Right atrium auricular region (tissue), 2 donors: ENCODE measurements at regions not wholly inside any gene's neighbourhood (a gene's known extent, or its start where the extent isn't known, plus 50 kb on each side); places are given as distances from the start of the nearest gene placed in this dataset.

Experiments
- DNase-seq: peaks from one replicate; pipeline ENCODE4 v3.0.0-alpha.2; 2019; ENCODE audit warnings: low spot score
- H3K27ac ChIP-seq, 2 donors: fragments of 200-600 bp; sonication (generic); 1 replicate in 1 of 2; 2 replicates in 1 of 2; pipeline ENCODE4 v1.5.1; 2016 to 2019
- H3K27me3 ChIP-seq, 2 donors: fragments of 200-600 bp; sonication (generic); one replicate each; pipeline versions ENCODE4 v1.5.1 to v1.6.0; 2017 to 2019
- H3K36me3 ChIP-seq: fragments of 200-600 bp; sonication (generic); one replicate; pipeline ENCODE4 v1.5.1; 2016
- H3K4me1 ChIP-seq, 2 donors: fragments of 200-600 bp; sonication (generic); one replicate each; pipeline versions ENCODE4 v1.5.1 to v1.6.0; 2017 to 2019
- H3K4me3 ChIP-seq, 2 donors: fragments of 200-600 bp; sonication (generic); 1 replicate in 1 of 2; 2 replicates in 1 of 2; pipeline ENCODE4 v1.5.1; 2017 to 2019; ENCODE audit warnings: mild to moderate bottlenecking in 1 of 2, moderate library complexity in 1 of 2
- H3K9me3 ChIP-seq, 2 donors: fragments of 200-600 bp; sonication (generic); one replicate each; pipeline ENCODE4 v1.5.1; 2019
- TF ChIP-seq, protein P1 (sequence below), 2 donors: fragments of 200-600 bp; sonication (generic); IDR thresholded peaks; one replicate each; pipeline ENCODE4 v1.5.1; 2019; ENCODE audit warnings: antibody characterized with exemption in 2 of 2

DNA sequence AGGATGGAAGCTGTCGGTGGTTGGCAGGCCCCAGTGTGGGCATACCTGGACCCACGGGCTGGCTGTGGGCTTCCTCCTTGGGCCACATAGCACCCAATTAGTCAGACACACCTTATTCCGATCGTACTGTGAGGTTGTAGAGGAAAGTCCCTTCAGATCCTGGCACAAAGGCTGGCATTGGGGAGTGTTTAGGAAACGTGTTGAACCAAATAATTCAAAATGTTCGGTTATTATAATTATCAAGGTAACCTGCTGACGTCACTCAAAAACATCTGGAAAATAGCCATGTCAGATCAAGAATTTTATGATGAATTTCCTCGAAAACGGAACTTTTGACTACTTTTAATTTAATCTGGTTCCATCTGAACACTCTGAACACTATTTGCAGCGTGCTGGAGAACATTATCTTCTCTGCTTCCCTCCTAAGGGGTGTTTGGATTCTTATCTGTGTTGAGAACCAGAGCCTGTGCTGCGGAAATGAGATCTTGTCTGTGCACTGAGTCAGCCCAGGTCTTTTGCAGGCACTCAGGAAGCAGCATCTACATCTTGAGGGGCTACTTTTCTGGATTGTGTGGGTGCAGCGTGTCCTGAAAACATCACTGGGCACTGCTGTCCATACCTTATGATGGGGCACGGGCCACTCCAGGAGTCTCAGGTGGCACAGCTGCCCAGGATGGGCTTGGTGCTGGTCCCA lies 100.3 kb downstream of the SLC25A47 start:
- TF ChIP-seq, protein P1, sequence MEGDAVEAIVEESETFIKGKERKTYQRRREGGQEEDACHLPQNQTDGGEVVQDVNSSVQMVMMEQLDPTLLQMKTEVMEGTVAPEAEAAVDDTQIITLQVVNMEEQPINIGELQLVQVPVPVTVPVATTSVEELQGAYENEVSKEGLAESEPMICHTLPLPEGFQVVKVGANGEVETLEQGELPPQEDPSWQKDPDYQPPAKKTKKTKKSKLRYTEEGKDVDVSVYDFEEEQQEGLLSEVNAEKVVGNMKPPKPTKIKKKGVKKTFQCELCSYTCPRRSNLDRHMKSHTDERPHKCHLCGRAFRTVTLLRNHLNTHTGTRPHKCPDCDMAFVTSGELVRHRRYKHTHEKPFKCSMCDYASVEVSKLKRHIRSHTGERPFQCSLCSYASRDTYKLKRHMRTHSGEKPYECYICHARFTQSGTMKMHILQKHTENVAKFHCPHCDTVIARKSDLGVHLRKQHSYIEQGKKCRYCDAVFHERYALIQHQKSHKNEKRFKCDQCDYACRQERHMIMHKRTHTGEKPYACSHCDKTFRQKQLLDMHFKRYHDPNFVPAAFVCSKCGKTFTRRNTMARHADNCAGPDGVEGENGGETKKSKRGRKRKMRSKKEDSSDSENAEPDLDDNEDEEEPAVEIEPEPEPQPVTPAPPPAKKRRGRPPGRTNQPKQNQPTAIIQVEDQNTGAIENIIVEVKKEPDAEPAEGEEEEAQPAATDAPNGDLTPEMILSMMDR (IDR thresholded peaks at IDR 0.05), result no peak
- Histone ChIP-seq H3K4me3 (no peak overlapping the region), H3K9me3 (no peaks in the 10 kb centered on the region), H3K27ac (no peak overlapping the region), H3K36me3 (no peaks in the 10 kb centered on the region), H3K4me1 (no peaks in the 10 kb centered on the region), H3K27me3 (no peaks in the 10 kb centered on the region)
- DNase-seq, result no peak

DNA sequence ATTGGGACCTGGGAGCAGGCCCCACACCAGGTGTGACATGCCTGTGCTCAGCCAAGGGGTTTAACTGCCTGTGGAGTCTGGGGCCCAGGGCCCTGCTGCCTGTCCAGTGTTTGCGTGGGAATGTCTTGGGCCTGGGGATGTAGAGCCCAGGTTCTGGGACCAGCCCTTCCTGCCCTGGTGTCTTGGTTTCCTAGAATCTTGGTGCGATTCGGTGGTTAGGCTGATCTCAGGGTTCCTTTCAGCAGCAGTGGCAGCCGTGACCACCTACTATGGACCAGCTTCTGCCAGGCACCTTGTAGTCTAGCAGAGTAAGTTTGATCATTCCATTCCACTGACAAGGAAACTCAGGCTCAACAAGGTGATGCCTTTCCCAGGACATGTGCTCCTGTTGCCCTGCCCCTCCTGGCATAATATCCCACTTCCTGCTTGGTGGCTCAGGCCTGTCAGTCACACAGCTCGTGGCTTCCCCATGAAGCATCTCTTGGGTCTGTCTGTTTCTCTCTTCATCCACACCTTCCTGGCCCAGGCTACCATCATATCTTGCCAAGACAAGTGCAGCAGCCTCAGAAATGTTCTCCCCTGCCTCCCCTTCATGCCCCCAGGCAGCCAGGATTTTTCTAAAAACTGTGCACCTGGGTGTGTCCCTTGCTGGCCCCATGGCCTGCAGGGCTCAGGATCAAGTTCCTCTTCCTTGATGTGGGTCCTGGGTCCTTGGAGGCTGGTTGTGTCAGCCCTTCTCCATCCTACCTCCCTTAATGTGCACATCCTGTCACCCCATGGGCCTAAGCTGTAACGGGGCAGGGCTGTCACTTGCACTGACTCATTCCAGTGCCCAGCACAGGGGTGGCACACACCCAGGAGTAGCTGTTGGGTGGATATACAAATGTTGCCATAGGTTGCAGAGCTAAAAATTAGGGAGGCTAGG lies 101.6 kb downstream of the SLC25A47 start:
- TF ChIP-seq, protein P1 (IDR thresholded peaks at IDR 0.05), result no peak
- no peak for DNase-seq
- Histone ChIP-seq H3K4me3 (no peak overlapping the region), H3K9me3 (no peaks in the 10 kb centered on the region), H3K4me1 (no peaks in the 10 kb centered on the region), H3K36me3 (no peaks in the 10 kb centered on the region), H3K27ac (no peak overlapping the region), H3K27me3 (no peaks in the 10 kb centered on the region)

DNA sequence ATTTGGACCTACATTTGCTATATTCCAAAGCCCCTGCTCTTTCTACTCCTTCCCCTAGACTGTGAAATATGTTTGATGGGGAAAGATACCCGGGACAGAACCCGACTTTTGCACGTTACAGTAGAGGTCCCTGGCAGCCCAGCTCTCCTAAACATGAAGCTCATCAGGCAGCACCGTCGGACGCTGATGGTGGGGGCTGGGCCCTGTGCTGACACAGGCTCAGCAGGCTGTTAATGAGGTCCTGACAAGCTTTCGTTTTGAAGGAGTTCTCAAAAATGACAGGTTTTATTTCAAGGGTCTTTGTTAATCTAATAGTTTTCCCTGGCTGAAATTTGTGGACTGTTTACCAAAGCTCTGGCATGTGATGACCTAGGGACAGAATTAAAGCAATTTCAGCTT lies 102.3 kb downstream of the SLC25A47 start:
- H3K36me3 ChIP-seq, result no peaks in the 10 kb centered on the region
- no peak overlapping the region for H3K27ac ChIP-seq
- no peaks in the 10 kb centered on the region for H3K27me3 ChIP-seq
- no peak for DNase-seq
- no peaks in the 10 kb centered on the region for H3K4me1 ChIP-seq
- TF ChIP-seq, protein P1 (IDR thresholded peaks at IDR 0.05), result no peak
- no peaks in the 10 kb centered on the region for H3K9me3 ChIP-seq
- H3K4me3 ChIP-seq, result no peak overlapping the region

- DNase-seq, result no peak
- TF ChIP-seq, protein P1 (IDR thresholded peaks at IDR 0.05), result no peak
- no peaks in the 10 kb centered on the region for H3K27me3 ChIP-seq
- H3K36me3 ChIP-seq, result no peaks in the 10 kb centered on the region
- no peaks in the 10 kb centered on the region for H3K9me3 ChIP-seq
- H3K27ac ChIP-seq, result no peak overlapping the region
- H3K4me3 ChIP-seq, result no peak overlapping the region
- no peaks in the 10 kb centered on the region for H3K4me1 ChIP-seq
Observed at GRCh38 chr14:100426314-100426713, 103.2 kb downstream of the SLC25A47 start.

DNA sequence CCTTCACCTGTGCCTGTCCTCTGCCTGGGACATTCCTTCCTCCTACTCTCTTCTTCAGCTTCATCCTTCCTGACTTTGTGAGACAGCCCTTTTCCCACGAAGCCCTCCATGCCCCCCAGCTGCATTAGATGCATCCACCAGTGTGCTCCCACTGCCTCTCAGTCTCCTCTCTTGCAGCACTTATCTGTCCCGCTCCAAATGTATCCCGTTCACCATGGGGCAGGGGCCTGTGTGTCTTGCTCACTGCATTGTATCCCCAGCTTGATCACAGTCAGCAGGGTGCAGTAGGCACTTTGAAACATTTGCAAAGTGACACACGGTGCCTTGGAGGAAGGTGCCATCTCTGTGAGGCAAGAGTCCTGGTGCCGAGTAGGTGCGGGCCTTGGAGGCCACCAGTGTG lies 104.0 kb downstream of the SLC25A47 start:
- DNase-seq, result no peak
- Histone ChIP-seq H3K27ac (no peak overlapping the region), H3K36me3 (no peaks in the 10 kb centered on the region), H3K4me3 (no peak overlapping the region), H3K27me3 (no peaks in the 10 kb centered on the region), H3K9me3 (no peaks in the 10 kb centered on the region), H3K4me1 (no peaks in the 10 kb centered on the region)
- TF ChIP-seq, protein P1 (IDR thresholded peaks at IDR 0.05), result no peak
